CD4-positive, alpha-beta T cell treated with Interleukin-4 for 1 hour (primary cell): ENCODE measurements at regions not wholly inside any gene's neighbourhood (a gene's known extent, or its start where the extent isn't known, plus 50 kb on each side); places are given as distances from the start of the nearest gene placed in this dataset.

ENCODE experiments used
- DNase-seq, 2 donors: peaks; one replicate each; pipeline ENCODE4 v3.0.0-alpha.2; 2020 to 2022

GRCh38 chr17:77851921-77852320 lies 106.6 kb upstream of the TNRC6C start:
- no peak for DNase-seq

GRCh38 chr17:77852731-77853130 lies 105.8 kb upstream of the TNRC6C start:
- no peak for DNase-seq

- no peak for DNase-seq
Measured at GRCh38 chr17:77853191-77853977, 105.1 kb upstream of the TNRC6C start.

- DNase-seq = no peak
Measured at GRCh38 chr17:77854083-77854758, 104.3 kb upstream of the TNRC6C start.

- no peak for DNase-seq
Measured at GRCh38 chr17:77854759-77855745, 103.5 kb upstream of the TNRC6C start.

- no peak for DNase-seq
Measured at GRCh38 chr17:77856551-77857305, 101.8 kb upstream of the TNRC6C start.

GRCh38 chr17:77857306-77857555 lies 101.3 kb upstream of the TNRC6C start:
- DNase-seq = no peak

- DNase-seq = no peak
Measured at GRCh38 chr17:77857613-77858012, 100.9 kb upstream of the TNRC6C start.

- DNase-seq = no peak
Measured at GRCh38 chr17:77858291-77859034, 100.0 kb upstream of the TNRC6C start.

GRCh38 chr17:77859035-77859810 lies 99.3 kb upstream of the TNRC6C start:
- DNase-seq = no peak

GRCh38 chr17:77861133-77861695 lies 97.3 kb upstream of the TNRC6C start:
- DNase-seq = no peak

GRCh38 chr17:77861981-77862645 lies 96.4 kb upstream of the TNRC6C start:
- DNase-seq = no peak

- no peak for DNase-seq
Measured at GRCh38 chr17:77862890-77863813, 95.4 kb upstream of the TNRC6C start.

GRCh38 chr17:77863814-77864161 lies 94.7 kb upstream of the TNRC6C start:
- peak in 1 of 2 donors; percentile 34 for DNase-seq

- no peak for DNase-seq
Measured at GRCh38 chr17:77864234-77865111, 94.0 kb upstream of the TNRC6C start.

GRCh38 chr17:77865112-77865611 lies 93.3 kb upstream of the TNRC6C start:
- no peak for DNase-seq

GRCh38 chr17:77865716-77866115 lies 92.8 kb upstream of the TNRC6C start:
- DNase-seq = no peak

- DNase-seq = peak in 1 of 2 donors; percentile 44
Measured at GRCh38 chr17:77867308-77867781, 91.2 kb upstream of the TNRC6C start.
